NOMO-1 treated with DMSO at 0.1 percent for 48 hours (cell line): ENCODE measurements at regions not wholly inside any gene's neighbourhood (a gene's known extent, or its start where the extent isn't known, plus 50 kb on each side); places are given as distances from the start of the nearest gene placed in this dataset.
A peak's percentile ranks its signal among the peaks of the same experiment; 100 is the strongest.
"Not testable (repeated sequence)": the region's sequence is repeated elsewhere in the genome, so short reads cannot be mapped to it uniquely, and the experiment has no call there.

Experiments
- DNase-seq: peaks from one replicate; lab custom pipeline; 2025; ENCODE audit not compliant: unreplicated experiment; lab: John Stamatoyannopoulos, UW

DNA sequence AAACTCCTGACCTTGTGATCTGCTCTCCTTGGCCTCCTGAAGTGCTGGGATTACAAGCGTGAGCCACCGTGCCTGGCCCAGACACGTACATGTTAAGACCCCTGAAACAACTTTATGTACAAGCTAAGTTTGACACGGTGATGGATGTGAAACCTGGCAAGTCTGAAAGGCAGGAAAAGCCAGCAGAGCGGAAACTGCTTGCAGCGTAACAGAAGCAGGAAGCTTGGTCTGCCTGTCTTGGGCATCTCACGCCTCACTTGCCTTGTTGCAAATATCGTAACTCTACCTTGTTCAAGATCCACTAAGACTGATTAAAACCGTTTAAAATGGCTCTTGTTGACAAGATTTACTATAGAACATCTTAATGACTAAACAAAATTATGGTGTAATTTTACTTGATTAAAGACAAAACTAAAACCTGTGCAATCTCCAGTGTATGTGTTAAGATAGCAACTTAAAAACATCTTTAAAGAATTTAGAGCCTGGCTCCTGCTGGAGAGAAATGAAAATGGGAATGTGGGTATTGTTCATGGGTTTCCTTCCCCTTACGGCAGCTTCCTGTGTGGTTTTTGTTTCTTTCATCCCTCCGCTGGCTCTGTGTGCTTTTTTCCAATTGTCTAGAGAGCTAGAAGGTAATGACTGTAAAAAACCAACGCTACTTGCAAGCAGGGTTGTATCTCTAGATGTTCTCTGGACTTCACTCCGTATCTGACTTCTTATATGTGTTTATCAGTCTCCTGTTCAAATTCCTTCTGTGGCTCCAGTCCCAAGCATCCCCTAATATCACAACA lies 477.6 kb downstream of the XYLT1 start:
- DNase-seq, result peak; percentile 12

- no peak for DNase-seq
Observed at GRCh38 chr16:16994831-16995230, 475.9 kb downstream of the XYLT1 start.

DNA sequence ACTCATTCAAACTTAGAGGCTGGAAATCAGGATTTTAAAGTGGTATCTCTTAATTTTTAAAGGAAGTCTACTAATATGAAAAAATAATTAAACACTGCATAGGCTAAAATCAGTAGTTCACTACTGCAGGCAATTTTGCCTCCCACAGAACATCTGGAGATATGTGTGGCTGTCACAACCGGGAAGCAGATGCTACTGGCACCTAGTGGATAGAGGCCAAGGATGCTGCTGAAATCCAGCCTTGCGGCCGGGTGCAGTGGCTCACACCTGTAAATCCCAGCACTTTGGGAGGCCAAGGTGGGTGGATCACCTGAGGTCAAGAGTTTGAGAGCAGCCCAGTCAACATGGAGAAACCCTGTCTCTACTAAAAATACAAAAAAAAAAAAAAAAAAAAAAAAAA lies 473.9 kb downstream of the XYLT1 start:
- no peak for DNase-seq

- no peak for DNase-seq
Observed at GRCh38 chr16:16997349-16997748, 473.4 kb downstream of the XYLT1 start.

GRCh38 chr16:17001471-17001870 lies 469.3 kb downstream of the XYLT1 start:
- DNase-seq, result no peak

GRCh38 chr16:17002565-17002964 lies 468.2 kb downstream of the XYLT1 start:
- DNase-seq, result peak; percentile 55

DNA sequence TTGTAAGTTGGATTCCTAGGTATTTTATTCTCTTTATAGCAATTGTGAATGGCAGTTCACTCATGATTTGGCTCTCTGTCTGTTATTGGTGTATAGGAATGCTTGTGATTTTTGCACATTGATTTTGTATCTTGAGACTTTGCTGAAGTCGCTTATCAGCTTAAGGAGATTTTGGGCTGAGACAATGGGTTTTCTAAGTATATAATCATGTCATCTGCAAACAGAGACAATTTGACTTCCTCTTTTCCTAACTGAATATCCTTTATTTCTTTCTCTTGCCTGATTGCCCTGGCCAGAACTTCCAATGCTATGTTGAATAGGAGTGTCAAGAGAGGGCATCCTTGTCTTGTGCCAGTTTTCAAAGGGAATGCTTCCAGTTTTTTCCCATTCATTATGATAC lies 464.8 kb downstream of the XYLT1 start:
- not testable (repeated sequence) for DNase-seq

DNA sequence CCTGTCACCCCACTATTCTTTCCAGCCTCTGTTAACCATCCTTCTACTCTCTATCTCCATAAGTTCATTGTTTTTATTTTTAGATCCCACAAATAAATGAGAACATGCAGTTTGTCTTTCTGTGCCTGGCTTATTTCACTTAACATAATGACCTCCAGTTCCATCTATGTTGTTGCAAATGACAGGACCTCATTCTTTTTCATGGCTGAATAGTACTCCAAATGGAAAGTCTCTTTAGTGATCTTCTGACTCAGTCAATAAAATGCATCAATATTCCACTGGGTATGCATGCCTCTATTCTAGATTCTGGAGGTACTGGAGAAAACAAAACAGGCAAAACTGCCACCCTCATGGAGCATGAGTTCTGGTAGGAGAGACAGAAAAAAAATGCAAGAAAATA lies 459.0 kb downstream of the XYLT1 start:
- no peak for DNase-seq

GRCh38 chr16:17013038-17013437 lies 457.7 kb downstream of the XYLT1 start:
- DNase-seq, result peak; percentile 5

DNA sequence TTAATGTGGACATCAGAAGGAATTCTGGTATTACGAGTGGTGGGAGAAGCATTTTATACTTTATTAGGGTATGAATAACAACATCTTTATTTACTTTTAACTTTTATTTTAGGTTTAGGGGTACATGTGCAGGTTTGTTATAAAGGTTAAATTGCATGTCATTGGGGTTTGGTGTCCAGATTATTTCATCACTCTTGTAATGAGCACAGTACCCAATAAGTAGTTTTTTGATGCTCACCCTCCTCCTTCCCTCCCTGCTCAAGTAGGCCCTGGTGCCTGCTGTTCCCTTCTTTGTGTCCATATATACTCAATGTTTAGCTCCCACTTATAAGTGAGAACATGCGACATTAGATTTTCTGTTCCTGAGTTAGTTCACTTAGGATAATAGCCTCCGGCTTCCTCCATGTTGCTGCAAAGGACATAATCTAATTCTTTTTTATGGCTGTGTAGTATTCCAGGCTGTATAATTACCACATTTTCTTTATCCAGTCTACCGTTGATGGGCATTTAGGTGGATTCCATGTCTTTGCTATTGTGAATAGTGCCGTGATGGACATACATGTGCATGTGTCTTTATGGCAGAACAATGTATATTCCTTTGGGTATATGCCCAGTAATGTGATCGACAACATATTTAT lies 456.2 kb downstream of the XYLT1 start:
- no peak for DNase-seq

DNA sequence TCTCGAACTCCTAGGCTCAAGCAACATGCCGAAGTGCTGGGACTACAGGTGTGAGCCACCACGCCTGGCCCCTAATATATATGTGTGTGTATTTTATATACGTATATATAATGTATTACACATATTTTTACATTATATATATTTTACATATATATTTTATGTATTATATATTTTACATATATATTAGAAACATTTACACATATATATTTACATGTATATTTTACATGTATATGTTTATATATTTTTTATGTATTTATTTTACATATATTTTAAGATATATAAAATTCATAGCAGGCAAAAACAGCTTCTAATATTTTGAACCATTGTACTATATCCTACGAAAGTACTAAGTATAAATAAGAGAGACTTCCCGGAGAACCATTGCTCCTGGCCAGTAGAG lies 455.1 kb downstream of the XYLT1 start:
- no peak for DNase-seq

DNA sequence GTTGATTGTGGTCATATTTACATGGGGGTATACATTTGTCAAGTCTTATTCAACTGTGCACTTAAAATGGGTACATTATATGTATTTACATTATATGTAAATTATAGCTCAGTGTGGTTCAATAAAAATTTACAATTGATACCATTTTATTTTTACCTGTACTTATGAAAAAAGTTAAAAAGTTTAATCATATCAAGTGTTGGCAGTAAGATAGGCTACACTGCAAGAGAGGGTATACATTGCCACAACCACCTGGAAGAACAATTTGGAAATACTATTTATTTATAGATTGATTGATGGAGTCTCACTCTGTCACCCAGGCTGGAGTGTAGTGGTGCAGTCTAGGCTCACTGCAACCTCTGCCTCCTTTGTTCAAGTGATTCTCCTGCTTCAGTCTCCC lies 453.3 kb downstream of the XYLT1 start:
- no peak for DNase-seq

DNA sequence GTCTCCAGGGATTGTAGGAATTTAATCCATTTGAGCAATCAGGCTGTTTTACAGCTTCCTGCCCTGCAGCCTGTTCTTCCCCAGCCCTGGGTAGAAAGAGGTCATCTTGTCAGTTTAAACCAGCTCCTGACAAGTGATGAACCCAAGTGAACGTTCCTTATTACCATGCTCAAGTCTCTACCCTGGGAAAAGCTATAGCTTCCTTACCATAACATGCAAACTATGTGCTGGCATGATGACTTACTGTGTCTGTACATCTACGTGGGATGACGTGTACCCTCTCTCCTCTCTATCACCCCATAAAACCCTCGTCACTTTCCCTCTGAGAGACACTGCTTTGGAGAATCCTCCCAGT lies 452.2 kb downstream of the XYLT1 start:
- no peak for DNase-seq

DNA sequence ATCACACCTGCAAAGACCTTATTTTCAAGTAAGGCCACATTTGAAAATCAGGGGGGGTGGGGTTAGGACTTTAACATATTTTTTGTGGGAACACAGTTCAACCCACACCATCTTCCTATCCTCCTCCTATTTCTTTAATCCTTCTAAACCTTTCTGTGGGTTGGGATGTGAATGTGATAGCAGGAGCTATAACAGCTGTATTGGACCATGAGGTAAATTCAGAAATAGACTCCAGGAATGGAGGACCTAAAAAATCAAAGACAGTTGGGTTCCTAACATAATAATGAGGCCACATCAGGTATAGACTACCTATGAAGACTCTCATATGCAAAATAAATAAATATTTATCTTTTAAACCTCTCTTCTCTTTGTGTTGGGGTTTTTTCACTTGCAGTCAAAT lies 451.4 kb downstream of the XYLT1 start:
- no peak for DNase-seq

- DNase-seq, result no peak
Observed at GRCh38 chr16:17023606-17024005, 447.2 kb downstream of the XYLT1 start.

GRCh38 chr16:17024514-17024913 lies 446.2 kb downstream of the XYLT1 start:
- no peak for DNase-seq

- no peak for DNase-seq
Observed at GRCh38 chr16:17026600-17027242, 444.0 kb downstream of the XYLT1 start.

DNA sequence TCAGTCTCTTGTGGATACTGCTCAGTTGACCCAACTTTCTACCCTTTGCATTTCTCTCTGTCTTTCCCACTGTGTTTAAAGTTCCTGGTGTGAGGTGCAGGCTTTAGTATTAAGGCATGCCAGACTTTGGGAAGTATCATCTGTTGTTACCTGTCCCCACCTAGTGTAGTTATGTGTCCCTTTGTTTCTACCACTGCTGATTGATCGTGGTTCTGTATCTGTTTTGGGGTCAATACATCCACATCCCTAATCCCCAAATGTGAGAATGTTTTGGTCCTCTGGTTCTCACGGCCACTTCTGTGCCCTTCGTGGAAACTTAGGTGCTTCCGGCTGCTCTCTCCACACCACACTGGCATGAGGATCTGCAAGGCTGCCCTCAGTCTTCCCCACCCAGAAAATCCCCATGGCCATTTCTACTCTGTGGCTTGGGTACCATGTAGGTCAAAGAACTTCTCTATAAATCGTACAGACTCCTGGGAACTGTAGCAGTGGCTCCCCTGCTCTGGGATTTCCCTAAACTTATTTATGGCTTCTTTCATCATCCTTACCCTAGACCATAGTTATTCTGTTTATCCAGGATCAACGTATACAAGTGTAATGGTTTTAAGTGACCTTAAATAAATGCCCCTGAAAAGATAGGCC lies 443.2 kb downstream of the XYLT1 start:
- DNase-seq, result no peak

GRCh38 chr16:17029602-17030350 lies 441.0 kb downstream of the XYLT1 start:
- DNase-seq, result no peak

DNA sequence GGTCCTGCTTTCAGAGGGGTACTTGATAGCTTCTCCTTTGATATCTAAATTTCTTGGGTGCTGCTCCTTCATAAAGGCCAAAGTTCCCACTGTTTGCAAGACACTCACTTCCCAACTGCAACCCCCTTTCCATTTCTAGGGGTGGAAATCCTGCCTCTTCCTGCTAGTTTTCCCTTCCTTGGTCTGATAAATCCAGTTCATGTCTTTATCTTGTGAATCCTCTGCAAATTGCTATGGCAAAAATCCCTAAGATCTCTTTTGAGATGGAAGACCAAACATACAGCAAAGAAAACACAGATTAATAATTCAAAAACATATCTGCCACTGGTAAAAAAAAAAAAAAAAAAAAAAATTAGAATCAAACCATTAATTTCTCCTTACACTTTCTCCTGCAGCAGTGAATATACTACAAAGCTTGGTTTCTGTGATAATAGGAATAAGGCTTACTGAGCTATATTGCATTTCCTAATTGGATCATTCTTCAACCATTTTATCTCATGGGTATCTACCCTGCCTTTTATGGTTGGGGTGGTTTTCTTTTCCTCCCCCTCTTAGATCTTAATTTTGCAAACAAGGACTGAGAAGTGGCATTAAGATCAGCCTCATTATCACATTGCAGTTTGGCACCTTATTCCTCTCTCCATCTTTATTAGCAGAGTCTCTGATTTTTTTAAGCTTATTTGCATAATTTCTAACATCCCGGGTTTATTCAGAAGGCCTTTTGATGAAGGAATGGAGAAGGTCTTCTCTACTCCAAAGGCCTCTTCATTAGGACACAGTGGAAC lies 439.1 kb downstream of the XYLT1 start:
- DNase-seq, result no peak
